ENCODE measurements at regions not wholly inside any gene's neighbourhood (a gene's known extent, or its start where the extent isn't known, plus 50 kb on each side); places are given as distances from the start of the nearest gene placed in this dataset.
"Not testable (repeated sequence)": the region's sequence is repeated elsewhere in the genome, so short reads cannot be mapped to it uniquely, and the experiment has no call there.

- TF ChIP-seq CTCF (IDR thresholded peaks at IDR 0.05; ENCODE audit: extremely low read depth in 1 of 2, insufficient read depth in 1 of 2, low read depth in 1 of 2, low read length in 2 of 2); POLR2A (IDR thresholded peaks at IDR 0.05; ENCODE audit: low read depth, low read length): not testable (repeated sequence)
These were observed 138.8 kb upstream of the NBPF19 start for GRCh38 chr1:149336082-149336481.

Data from endothelial cell of umbilical vein (primary cell).